GM18858 (cell line): ENCODE measurements at regions not wholly inside any gene's neighbourhood (a gene's known extent, or its start where the extent isn't known, plus 50 kb on each side); places are given as distances from the start of the nearest gene placed in this dataset.
A peak's percentile ranks its signal among the peaks of the same experiment; 100 is the strongest.

Experiments
- ATAC-seq: cut with Tn5 transposase; IDR thresholded peaks from one replicate; pipeline ENCODE4 v1.9.1; 2021; ENCODE audit not compliant: unreplicated experiment

- ATAC-seq, result no peak
These were observed 50.3 kb upstream of the HMHB1 start for GRCh38 chr5:143761663-143762062.

DNA sequence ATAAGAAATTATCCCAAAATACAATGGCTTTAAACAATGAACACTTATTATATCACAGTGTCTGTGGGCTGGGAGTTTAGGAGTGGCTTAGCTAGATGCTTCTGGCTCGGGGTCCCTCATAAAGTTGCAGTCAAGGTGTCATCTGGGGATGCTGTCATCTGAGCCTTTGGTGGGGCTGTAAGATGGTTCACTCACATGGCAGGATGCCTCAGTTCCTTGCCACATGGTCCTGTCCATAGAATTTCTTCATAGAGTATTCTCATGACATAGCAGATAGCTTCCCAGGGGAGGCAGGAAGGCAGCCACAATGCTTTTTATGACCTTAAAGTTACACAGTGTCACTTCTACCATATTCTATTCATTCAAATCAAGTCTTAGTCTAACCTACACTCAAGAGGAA lies 51.2 kb upstream of the HMHB1 start:
- ATAC-seq, result no peak

- ATAC-seq, result peak; percentile 52
These were observed 51.8 kb upstream of the HMHB1 start for GRCh38 chr5:143760131-143760505.

- ATAC-seq, result no peak
These were observed 52.4 kb upstream of the HMHB1 start for GRCh38 chr5:143759396-143760130.

DNA sequence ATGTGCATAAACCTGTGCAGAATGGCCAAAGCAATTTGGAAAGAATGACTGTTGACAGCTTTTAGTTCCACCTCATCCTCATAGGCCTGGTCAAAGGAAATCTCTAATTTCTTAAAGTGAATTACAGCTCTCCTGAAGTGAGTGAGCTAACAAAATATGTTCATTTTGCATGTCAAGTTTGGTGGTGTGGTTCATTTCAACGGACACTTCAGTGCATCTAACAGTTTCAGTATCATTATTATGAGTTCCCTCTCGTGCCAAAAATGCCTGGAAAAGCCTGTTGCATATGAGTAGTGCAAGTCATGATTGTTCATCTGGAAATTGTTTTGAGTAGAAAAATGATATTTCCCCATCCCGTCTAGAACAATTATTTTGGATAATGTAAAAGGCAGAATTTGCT lies 53.2 kb upstream of the HMHB1 start:
- ATAC-seq, result peak; percentile 63

- no peak for ATAC-seq
These were observed 53.9 kb upstream of the HMHB1 start for GRCh38 chr5:143758015-143758414.

GRCh38 chr5:143757116-143757515 lies 54.8 kb upstream of the HMHB1 start:
- no peak for ATAC-seq

- ATAC-seq, result no peak
These were observed 56.0 kb upstream of the HMHB1 start for GRCh38 chr5:143755966-143756365.

DNA sequence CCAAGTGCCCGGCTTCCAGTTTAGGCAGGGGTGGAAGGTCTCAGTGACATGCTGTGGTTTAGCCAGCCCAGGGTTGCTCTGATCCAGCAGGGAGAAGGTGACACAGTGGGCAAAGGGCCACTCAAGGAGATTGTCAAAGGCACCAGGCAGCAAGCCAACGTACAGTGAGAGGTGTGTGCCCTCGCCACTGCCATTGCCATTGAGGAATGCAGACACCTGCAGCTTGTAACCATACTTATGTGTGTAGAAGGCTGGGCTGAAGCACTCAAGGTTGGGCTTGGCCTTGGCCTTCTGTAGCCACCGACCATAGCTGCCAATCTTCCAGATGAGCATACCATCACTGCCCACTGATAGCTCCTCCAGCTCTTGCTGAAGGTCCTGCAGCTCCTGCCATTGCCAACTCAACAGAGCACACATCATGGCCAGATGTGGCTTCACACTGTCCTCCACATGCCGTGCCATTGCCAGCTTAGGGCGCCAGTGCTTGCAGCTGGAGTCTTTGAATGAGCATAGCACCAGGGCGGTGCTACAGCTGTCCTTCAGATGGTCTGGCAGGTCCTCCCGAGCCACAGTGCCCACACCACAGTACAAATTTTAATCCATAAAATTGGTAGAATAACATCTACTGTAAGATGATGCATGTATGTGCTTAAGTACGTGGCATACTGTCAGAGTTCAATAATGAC lies 59.7 kb upstream of the HMHB1 start:
- no peak for ATAC-seq

- ATAC-seq, result no peak
These were observed 60.6 kb upstream of the HMHB1 start for GRCh38 chr5:143751342-143751741.

- no peak for ATAC-seq
These were observed 62.3 kb upstream of the HMHB1 start for GRCh38 chr5:143749581-143750205.

GRCh38 chr5:143748516-143748915 lies 63.4 kb upstream of the HMHB1 start:
- no peak for ATAC-seq

- ATAC-seq, result no peak
These were observed 69.0 kb upstream of the HMHB1 start for GRCh38 chr5:143742951-143743350.

GRCh38 chr5:143741421-143741820 lies 70.5 kb upstream of the HMHB1 start:
- ATAC-seq, result no peak

- ATAC-seq, result no peak
These were observed 71.0 kb upstream of the HMHB1 start for GRCh38 chr5:143740956-143741355.

GRCh38 chr5:143739746-143740145 lies 72.2 kb upstream of the HMHB1 start:
- ATAC-seq, result no peak

GRCh38 chr5:143738417-143739401 lies 73.3 kb upstream of the HMHB1 start:
- peak; percentile 62 for ATAC-seq

DNA sequence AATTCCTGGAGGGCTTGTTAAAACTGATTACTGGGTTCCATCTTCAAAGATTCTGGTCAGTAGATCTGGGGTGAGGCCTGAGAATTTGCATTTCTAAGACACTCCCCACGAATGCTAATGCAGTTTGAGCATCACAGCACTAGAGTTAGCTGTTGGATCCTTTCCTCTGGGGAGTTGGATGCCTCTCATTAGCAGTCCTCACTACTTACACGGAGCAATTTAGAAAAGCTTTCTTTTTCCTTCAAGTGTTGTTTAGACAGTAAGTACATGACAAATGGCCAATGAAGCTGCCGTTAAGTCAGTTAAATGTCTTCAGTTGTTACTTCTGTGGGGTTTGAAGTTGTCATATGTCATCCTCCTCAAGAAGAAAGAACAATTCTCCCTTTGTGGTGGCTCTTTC lies 74.9 kb upstream of the HMHB1 start:
- ATAC-seq, result no peak

- ATAC-seq, result no peak
These were observed 77.5 kb upstream of the HMHB1 start for GRCh38 chr5:143734456-143734780.

- no peak for ATAC-seq
These were observed 78.1 kb upstream of the HMHB1 start for GRCh38 chr5:143733665-143734455.
